ENCODE measurements at regions not wholly inside any gene's neighbourhood (a gene's known extent, or its start where the extent isn't known, plus 50 kb on each side); places are given as distances from the start of the nearest gene placed in this dataset.

DNA sequence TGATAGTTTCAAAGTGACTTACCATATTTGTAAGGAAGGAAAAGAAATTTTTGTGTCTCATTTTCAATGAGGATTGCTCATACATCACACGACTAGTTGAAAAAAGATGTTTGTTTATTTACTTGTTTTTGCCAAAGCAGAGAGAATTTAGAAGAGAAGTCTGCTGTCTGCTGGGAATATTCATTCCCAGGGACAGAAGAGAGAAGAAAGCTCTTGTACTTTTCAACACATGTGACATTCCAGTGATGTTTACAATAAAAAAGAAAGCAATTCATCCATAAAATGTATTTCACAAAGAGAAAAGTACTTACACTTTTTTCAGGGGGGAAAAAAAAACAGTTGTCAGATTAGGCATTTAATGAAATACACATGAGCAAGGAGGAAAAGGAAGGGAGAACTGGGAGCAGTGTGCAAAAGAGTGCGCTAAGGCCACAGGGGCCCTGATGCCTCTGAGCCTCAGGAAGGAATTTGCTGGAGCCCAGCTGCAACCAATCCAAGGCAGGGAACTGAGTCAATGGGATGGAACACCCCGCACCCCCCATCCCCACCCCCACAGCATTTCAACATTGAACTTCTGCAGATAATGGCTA is 115.0 kb downstream of the RPAP3 start:
- no peak for DNase-seq
- Histone ChIP-seq H3K36me3 (no peaks in the 10 kb centered on the region), H3K27me3 (no peaks in the 10 kb centered on the region), H3K4me1 (ENCODE audit: insufficient read depth) (no peaks in the 10 kb centered on the region), H3K4me3 (no peak overlapping the region), H3K9me3 (no peaks in the 10 kb centered on the region), H3K27ac (no peak overlapping the region)
- intact Hi-C loops (cut with DNase I), result loop anchor here in 1 of 4 donors (5.0 kb wide), 1 partner anchor 796 kb away; no protein-coding TSS in a partner anchor
- TF ChIP-seq, protein P1, sequence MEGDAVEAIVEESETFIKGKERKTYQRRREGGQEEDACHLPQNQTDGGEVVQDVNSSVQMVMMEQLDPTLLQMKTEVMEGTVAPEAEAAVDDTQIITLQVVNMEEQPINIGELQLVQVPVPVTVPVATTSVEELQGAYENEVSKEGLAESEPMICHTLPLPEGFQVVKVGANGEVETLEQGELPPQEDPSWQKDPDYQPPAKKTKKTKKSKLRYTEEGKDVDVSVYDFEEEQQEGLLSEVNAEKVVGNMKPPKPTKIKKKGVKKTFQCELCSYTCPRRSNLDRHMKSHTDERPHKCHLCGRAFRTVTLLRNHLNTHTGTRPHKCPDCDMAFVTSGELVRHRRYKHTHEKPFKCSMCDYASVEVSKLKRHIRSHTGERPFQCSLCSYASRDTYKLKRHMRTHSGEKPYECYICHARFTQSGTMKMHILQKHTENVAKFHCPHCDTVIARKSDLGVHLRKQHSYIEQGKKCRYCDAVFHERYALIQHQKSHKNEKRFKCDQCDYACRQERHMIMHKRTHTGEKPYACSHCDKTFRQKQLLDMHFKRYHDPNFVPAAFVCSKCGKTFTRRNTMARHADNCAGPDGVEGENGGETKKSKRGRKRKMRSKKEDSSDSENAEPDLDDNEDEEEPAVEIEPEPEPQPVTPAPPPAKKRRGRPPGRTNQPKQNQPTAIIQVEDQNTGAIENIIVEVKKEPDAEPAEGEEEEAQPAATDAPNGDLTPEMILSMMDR (IDR thresholded peaks at IDR 0.05), result no peak
- TF ChIP-seq EP300 (IDR thresholded peaks at IDR 0.05), result no peak
- TF ChIP-seq POLR2A (IDR thresholded peaks at IDR 0.05), result no peak
- 57 to 61% (median 57%) methylated on average over 3 of the region's 3 CpGs for WGBS, 3 donors

DNA sequence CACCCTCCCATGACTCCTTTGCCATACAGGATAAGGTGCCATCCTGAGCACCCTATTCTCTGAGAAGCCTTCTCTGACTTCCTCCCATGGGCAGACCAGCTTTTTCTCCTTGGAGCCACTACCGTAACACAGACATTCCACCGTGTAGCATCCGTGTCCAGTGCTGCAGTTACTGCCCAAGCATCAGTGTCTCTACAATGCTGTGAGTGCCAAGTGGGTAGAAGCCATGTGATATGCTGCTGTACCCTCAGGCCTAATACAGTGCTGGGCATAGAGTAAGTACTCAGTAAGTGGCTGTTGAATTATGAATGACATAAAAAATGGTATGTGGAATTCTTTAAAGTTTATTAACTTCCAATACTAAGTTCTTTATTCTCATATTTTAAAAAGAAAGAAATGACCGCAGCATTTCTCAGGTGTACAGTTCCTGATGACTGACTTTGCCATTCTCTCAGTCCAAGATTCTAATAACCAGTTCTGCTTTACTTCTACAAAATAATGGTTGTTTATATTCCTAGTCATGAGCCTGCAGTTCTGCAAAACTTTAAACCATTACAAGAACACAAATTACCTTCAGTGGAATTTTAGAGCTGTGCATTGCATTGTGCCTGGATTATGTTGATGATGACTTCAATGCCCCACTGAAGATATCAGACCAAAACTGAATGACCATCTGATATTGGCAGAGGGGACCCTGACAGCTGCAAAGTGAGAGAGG is 118.7 kb downstream of the RPAP3 start:
- DNase-seq, result no peak
- no peak overlapping the region for H3K27ac ChIP-seq
- H3K9me3 ChIP-seq, result no peaks in the 10 kb centered on the region
- no peaks in the 10 kb centered on the region for H3K4me1 ChIP-seq (ENCODE audit: insufficient read depth)
- 78 to 87% (median 86%) methylated on average over 4 of the region's 4 CpGs for WGBS, 3 donors
- intact Hi-C loops (cut with DNase I), result no loop called here
- no peaks in the 10 kb centered on the region for H3K36me3 ChIP-seq
- no peaks in the 10 kb centered on the region for H3K27me3 ChIP-seq
- TF ChIP-seq, protein P1 (IDR thresholded peaks at IDR 0.05), result no peak
- TF ChIP-seq EP300 (IDR thresholded peaks at IDR 0.05) (no peak), POLR2A (IDR thresholded peaks at IDR 0.05) (no peak)
- H3K4me3 ChIP-seq, result no peak overlapping the region

DNA sequence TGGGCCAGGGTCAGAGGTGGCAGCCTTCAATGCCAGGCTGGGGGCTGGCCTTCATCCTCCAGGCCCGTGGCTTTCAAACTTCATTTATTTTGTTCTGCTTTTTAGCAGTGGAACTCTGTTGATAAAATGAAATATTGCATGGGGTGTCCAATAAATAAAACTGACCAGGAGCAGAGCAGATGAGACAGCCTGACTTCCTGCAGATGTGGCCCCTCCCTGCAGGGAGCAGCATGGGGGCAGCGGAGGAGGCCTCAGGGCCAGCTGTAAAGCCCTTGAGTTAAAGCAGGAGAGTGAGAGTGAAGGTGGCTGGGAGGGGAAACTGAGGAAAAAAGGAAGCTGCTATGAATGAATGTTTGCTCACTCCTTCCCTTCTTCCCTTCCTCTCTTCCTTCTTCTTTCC is 120.3 kb downstream of the RPAP3 start:
- H3K27me3 ChIP-seq, result no peaks in the 10 kb centered on the region
- intact Hi-C loops (cut with DNase I), result no loop called here
- TF ChIP-seq EP300 (IDR thresholded peaks at IDR 0.05), result no peak
- no peak for TF ChIP-seq POLR2A (IDR thresholded peaks at IDR 0.05)
- TF ChIP-seq, protein P1 (IDR thresholded peaks at IDR 0.05), result no peak
- WGBS, 3 donors, result 38 to 60% (median 52%) methylated on average over 2 of the region's 2 CpGs
- no peaks in the 10 kb centered on the region for H3K9me3 ChIP-seq
- no peaks in the 10 kb centered on the region for H3K36me3 ChIP-seq
- DNase-seq, result no peak
- H3K27ac ChIP-seq, result no peak overlapping the region
- H3K4me1 ChIP-seq (ENCODE audit: insufficient read depth), result no peaks in the 10 kb centered on the region
- no peak overlapping the region for H3K4me3 ChIP-seq

DNA sequence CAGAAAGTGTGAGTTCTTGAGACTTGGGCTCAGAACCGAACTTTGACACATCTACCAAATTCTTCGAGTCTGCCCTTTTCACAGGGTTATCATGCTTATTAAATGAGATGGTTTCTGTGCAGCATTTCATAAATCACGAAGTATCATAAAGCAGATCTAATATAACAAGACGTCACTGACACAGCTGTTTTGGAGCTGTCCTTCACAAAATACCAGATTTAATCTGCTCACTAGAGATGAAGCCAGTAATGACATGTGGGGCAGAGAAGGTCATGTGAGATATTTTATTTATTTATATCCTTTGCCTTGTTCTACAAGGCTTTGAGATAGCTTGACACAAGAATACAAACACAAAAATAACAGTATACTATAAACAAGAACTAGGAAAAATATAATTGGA is 127.0 kb downstream of the RPAP3 start:
- DNase-seq, result no peak
- H3K36me3 ChIP-seq, result no peaks in the 10 kb centered on the region
- TF ChIP-seq EP300 (IDR thresholded peaks at IDR 0.05), result no peak
- peaks cover 1% of the 10 kb centered on the region for H3K4me1 ChIP-seq (ENCODE audit: insufficient read depth)
- 91 to 94% (median 94%) methylated on average over 4 of the region's 4 CpGs for WGBS, 3 donors
- intact Hi-C loops (cut with DNase I), result no loop called here
- no peaks in the 10 kb centered on the region for H3K27me3 ChIP-seq
- no peak overlapping the region for H3K4me3 ChIP-seq
- H3K9me3 ChIP-seq, result no peaks in the 10 kb centered on the region
- no peak overlapping the region for H3K27ac ChIP-seq
